Tibial artery (tissue), 4 donors: ENCODE measurements at regions not wholly inside any gene's neighbourhood (a gene's known extent, or its start where the extent isn't known, plus 50 kb on each side); places are given as distances from the start of the nearest gene placed in this dataset.
"Not testable (repeated sequence)": the region's sequence is repeated elsewhere in the genome, so short reads cannot be mapped to it uniquely, and the experiment has no call there.

Experiments used
- DNase-seq, 2 donors: peaks; one replicate each; pipeline ENCODE4 v3.0.0-alpha.2; 2019
- H3K27ac ChIP-seq, 2 donors: fragments of 200-600 bp; sonication (generic) in 1 of 2; 1 replicate in 1 of 2; 2 replicates in 1 of 2; pipeline ENCODE4 v1.5.1; 2018 to 2019; ENCODE audit warnings: mild to moderate bottlenecking in 1 of 2
- H3K27me3 ChIP-seq, 2 donors: fragments of 200-600 bp; sonication (generic) in 1 of 2; one replicate each; pipeline versions ENCODE4 v1.5.1 to v1.6.0; 2016 to 2019
- H3K36me3 ChIP-seq, 3 donors: fragments of 200-600 bp; sonication (generic) in 2 of 3; one replicate each; pipeline ENCODE4 v1.5.1; 2016 to 2019; ENCODE audit warnings: mild to moderate bottlenecking in 2 of 3
- H3K4me1 ChIP-seq, 4 donors: fragments of 200-600 bp; sonication (generic) in 2 of 4; 1 replicate in 3 of 4; 2 replicates in 1 of 4; pipeline ENCODE4 v1.5.1; 2016 to 2019
- H3K4me3 ChIP-seq, 2 donors: fragments of 200-600 bp; sonication (generic) in 1 of 2; 1 replicate in 1 of 2; 2 replicates in 1 of 2; pipeline ENCODE4 v1.5.1; 2018 to 2019; ENCODE audit warnings: mild to moderate bottlenecking in 2 of 2
- H3K9me3 ChIP-seq, 3 donors: fragments of 200-600 bp; sonication (generic) in 1 of 3; one replicate each; pipeline ENCODE4 v1.5.1; 2016 to 2019
- intact Hi-C: fragments of 100-400 bp; cut with DNase I; formaldehyde crosslinking; loops from one replicate; pipeline ENCODE4 v1.15.0; 2023; ENCODE audit warnings: low total_unique reads
- TF ChIP-seq, protein P1 (sequence below), 2 experiments: fragments of 200-600 bp in 1 of 2; fragments of 450-650 bp in 1 of 2; IDR thresholded peaks; one replicate each; pipeline ENCODE4 v1.5.1; 2017 to 2019; ENCODE audit warnings: antibody characterized with exemption in 2 of 2, mild to moderate bottlenecking in 1 of 2, moderate library complexity in 1 of 2

DNA sequence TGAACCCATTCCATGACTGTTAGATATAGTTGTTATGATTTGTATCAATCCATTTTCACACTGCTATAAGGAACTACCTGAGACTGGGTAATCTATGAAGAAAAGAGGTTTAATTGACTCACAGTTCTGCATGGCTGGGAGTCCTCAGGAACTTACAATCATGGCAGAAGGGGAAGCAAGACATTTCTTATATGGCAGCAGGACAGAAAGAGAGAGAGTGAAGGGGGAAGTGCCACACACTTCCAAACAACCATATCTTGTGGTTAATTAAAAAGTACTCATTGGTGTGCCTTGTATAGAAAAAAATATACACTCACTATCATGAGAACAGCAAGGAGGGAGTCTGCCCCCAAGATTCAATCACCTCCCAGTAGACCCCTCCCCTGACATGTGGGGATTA, 137.6 kb upstream of the NBPF11 start:
- no peaks in the 10 kb centered on the region for H3K4me1 ChIP-seq
- no peaks in the 10 kb centered on the region for H3K9me3 ChIP-seq
- DNase-seq: no peak
- H3K36me3 ChIP-seq: no peaks in the 10 kb centered on the region
- H3K4me3 ChIP-seq: no peak overlapping the region
- TF ChIP-seq, protein P1, sequence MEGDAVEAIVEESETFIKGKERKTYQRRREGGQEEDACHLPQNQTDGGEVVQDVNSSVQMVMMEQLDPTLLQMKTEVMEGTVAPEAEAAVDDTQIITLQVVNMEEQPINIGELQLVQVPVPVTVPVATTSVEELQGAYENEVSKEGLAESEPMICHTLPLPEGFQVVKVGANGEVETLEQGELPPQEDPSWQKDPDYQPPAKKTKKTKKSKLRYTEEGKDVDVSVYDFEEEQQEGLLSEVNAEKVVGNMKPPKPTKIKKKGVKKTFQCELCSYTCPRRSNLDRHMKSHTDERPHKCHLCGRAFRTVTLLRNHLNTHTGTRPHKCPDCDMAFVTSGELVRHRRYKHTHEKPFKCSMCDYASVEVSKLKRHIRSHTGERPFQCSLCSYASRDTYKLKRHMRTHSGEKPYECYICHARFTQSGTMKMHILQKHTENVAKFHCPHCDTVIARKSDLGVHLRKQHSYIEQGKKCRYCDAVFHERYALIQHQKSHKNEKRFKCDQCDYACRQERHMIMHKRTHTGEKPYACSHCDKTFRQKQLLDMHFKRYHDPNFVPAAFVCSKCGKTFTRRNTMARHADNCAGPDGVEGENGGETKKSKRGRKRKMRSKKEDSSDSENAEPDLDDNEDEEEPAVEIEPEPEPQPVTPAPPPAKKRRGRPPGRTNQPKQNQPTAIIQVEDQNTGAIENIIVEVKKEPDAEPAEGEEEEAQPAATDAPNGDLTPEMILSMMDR (IDR thresholded peaks at IDR 0.05): no peak
- H3K27ac ChIP-seq: no peak overlapping the region
- peaks cover 0 to 4% of the 10 kb centered on the region in 2 donors for H3K27me3 ChIP-seq
- intact Hi-C loops: no loop called here

DNA sequence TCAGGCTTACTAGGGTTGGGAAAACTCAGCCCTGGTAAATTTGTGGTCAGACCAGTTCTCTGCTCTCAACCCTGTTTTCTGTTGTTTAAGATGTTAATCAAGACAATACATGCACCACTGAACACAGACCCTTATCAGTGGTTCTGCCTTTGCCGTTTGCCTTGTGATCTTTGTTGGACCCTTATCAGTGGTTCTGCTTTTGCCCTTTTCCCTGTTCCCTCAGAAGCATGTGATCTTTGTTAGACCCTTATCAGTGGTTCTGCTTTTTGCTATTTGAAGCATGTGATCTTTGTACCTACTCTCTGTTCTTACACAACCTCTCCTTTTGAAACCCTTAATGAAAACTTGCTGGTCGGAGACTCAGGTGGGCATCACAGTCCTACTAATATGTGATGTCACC, 133.9 kb upstream of the NBPF11 start:
- H3K27me3 ChIP-seq, H3K9me3 ChIP-seq, DNase-seq, H3K27ac ChIP-seq, H3K4me1 ChIP-seq, H3K36me3 ChIP-seq, H3K4me3 ChIP-seq, intact Hi-C loops: not testable (repeated sequence)

DNA sequence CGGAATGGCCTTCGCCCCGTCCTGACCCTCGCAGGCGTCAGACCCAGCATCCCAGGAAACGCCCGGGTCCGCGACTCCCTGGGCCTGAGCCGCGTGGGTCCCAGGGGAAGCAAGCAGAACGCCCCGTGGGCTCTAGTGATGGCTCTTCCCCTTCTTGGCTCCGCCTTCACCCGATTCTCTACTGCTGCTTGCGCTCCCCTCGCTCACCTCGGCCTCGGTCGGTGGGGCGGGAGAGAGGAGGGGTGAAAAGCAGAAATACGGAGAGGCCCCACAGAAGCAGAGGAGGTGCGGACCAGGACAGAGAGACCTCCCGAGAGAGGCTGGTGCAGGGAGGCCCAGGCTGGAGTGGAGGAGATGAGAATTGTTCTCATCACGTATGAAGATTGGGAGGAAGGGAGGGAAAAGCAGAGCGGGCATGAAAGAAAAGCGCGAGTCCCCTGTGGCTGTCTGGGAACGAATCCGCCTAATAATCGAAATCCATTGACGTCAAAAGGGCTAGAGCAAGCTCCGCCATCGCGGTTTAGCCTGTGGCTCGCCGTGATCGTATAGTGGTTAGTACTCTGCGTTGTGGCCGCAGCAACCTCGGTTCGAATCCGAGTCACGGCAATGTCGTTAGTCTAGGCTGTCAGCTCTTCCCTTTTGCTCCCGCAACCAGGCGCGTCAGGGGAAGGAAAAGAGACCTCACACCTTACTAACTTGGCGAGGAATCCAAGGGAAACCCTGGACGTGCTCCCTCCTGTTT, 128.9 kb upstream of the NBPF11 start:
- Histone ChIP-seq H3K27me3 (peaks cover 0 to 20% of the 10 kb centered on the region in 2 donors), H3K4me3 (peak overlapping the region; percentile 43 to 49)
- H3K4me1 ChIP-seq, intact Hi-C loops, DNase-seq, H3K9me3 ChIP-seq, H3K36me3 ChIP-seq, H3K27ac ChIP-seq: not testable (repeated sequence)

DNA sequence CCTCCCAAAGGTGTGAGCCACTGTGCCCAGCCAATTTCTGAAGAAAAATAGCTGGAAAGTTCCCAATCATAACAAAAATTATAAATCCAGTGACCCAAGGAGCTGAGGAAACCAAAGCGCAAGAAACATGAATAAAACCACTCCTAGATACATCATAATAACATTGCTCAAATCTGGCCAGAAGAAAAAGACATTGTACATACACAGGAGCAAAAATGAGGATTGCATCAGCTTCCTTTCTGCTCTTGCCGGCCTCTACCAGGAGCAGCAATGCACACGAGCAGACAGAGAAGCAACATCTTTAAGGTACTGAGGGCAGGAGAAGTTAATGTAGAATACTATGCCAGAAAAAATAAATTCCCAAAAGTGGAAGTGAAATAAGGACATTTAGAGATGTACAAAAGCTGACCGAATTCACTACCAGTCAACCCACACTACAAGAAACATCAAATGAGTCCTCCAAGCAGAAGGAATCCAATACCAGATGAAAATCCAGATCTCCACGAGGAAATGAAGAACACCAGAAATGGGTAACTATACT, 127.0 kb upstream of the NBPF11 start:
- intact Hi-C loops, H3K4me3 ChIP-seq: not testable (repeated sequence)

DNA sequence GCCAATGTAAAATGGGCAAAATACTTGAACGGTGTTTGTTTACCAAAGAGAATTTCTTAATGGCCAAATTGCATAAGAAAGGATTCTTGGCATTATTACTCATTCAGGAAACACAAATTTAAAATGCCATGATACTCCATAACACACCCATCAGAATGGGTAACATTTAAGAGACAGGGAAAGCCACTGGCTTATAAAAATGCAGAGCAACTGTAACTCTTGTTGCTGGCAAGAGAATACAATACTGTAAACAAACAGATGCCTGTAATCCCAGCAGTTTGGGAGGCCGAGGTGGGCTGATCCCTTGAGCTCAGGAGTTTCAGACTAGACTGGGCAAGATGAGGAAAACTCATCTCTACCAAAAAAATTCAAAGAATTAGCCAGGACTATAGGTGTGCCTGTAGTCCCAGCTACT, 125.8 kb upstream of the NBPF11 start:
- H3K27me3 ChIP-seq: peaks cover 0 to 40% of the 10 kb centered on the region in 2 donors
- H3K4me1 ChIP-seq, H3K9me3 ChIP-seq, DNase-seq, H3K36me3 ChIP-seq, H3K27ac ChIP-seq, intact Hi-C loops, H3K4me3 ChIP-seq: not testable (repeated sequence)

More for the DNA sequence above, 127.0 kb upstream of the NBPF11 start:
- not testable (repeated sequence) for H3K4me1 ChIP-seq, H3K27ac ChIP-seq, H3K9me3 ChIP-seq, H3K36me3 ChIP-seq, DNase-seq
- H3K27me3 ChIP-seq: peaks cover 0 to 38% of the 10 kb centered on the region in 2 donors

DNA sequence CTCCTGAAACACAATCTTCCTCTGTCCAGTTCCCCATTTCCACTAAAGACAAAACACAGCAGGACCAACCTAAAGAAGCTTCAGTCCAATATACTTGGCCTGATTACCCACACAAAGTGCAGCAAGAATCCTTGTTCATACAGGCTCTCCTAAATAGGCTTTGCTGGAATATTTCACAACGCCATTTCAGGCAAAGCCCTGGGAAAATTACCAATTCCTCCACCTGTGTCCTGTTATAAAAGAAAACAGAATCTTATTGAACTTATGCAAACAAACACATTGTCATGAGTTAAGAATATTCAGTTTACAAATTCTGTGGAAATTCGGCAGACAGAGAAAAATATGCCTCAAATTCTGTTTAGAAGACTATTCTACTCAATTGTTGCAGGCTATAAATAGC, 115.0 kb upstream of the NBPF11 start:
- H3K4me1 ChIP-seq: peaks cover 0 to 12% (median 2%) of the 10 kb centered on the region in 4 donors
- intact Hi-C loops, H3K9me3 ChIP-seq, H3K36me3 ChIP-seq, H3K27ac ChIP-seq, H3K27me3 ChIP-seq, DNase-seq, H3K4me3 ChIP-seq: not testable (repeated sequence)

DNA sequence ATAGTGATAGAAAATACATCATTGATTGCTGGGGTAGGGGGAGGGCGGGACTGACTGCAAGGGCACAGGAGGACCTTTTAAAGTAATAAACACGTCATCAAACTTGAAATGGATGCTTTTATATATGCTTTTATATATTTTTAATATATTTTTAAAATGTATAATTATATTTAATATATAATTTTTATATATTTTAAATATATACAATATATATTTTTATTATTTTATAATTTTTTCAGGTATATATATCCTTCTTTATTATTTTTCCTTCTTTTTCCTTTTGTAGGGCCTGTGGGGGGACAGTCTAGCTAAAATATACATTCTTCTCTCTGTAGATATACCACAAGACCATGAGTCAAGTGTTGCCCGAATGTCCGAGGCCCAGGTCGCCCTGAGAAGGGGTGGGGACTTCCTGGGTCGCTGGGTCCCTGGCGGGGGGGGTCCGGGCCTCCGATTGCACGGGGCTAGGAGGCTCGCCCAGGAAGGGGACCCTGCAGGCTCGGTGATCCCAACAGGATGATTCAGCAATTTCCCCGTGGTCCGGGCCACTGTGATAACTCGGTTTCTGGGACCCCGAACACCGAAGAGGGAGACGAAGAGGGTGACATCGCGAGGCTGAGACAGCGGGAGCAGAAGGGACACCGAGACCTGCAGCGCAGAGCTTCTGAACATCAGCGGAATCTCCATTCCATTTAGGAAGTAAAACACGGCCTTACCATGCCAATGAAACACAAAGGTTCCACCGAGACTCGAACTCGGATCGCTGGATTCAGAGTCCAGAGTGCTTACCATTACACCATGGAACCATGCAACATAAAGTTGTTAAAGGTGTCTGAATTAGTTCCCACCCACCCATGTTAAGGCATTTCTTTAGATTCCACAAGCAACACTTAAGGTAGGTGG, 112.5 kb upstream of the NBPF11 start:
- intact Hi-C loops: no loop called here
- TF ChIP-seq, protein P1 (IDR thresholded peaks at IDR 0.05): no peak
- Histone ChIP-seq H3K4me1 (peaks cover 0 to 12% (median 2%) of the 10 kb centered on the region in 4 donors), H3K4me3 (no peak overlapping the region), H3K27ac (no peak overlapping the region), H3K27me3 (no peaks in the 10 kb centered on the region), H3K36me3 (no peaks in the 10 kb centered on the region), H3K9me3 (no peaks in the 10 kb centered on the region)
- no peak for DNase-seq

DNA sequence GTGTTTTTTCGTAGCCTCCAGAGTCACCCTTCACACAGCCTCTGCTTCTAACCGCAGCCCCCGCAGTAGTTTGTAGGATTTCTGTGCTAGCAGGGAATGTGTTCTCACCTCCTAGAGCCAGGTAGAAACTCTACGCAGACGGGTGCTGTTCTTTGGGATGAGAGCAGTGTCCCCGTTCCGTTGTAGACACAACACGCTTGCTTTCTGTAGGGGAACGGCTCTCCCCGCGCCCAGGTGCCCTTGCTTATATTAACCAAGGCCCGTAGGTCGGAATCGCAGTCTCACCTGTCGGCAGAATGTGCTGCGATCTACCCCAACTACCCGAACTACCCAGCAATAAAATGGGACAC, 111.8 kb upstream of the NBPF11 start:
- Histone ChIP-seq H3K27ac (peak overlapping the region in 1 of 2 donors; percentile 39), H3K4me1 (peaks cover 0 to 12% (median 2%) of the 10 kb centered on the region in 4 donors), H3K9me3 (no peaks in the 10 kb centered on the region), H3K36me3 (no peaks in the 10 kb centered on the region), H3K4me3 (peak overlapping the region; percentile 50 to 57), H3K27me3 (no peaks in the 10 kb centered on the region)
- intact Hi-C loops: no loop called here
- TF ChIP-seq, protein P1 (IDR thresholded peaks at IDR 0.05): no peak
- no peak for DNase-seq
